Lower leg skin (tissue), 3 donors: ENCODE measurements at regions not wholly inside any gene's neighbourhood (a gene's known extent, or its start where the extent isn't known, plus 50 kb on each side); places are given as distances from the start of the nearest gene placed in this dataset.

Experiments
- POLR2A ChIP-seq, 2 donors: fragments of 450-650 bp; IDR thresholded peaks; one replicate each; pipeline ENCODE4 v1.6.1; 2016 to 2017; ENCODE audit warnings: antibody characterized with exemption in 2 of 2, mild to moderate bottlenecking in 1 of 2, moderate library complexity in 1 of 2
- TF ChIP-seq, protein P1 (sequence below), 3 donors: fragments of 450-650 bp; IDR thresholded peaks; one replicate each; pipeline ENCODE4 v1.5.1; 2016; ENCODE audit warnings: antibody characterized with exemption in 3 of 3, mild to moderate bottlenecking in 3 of 3, moderate library complexity in 2 of 3

DNA sequence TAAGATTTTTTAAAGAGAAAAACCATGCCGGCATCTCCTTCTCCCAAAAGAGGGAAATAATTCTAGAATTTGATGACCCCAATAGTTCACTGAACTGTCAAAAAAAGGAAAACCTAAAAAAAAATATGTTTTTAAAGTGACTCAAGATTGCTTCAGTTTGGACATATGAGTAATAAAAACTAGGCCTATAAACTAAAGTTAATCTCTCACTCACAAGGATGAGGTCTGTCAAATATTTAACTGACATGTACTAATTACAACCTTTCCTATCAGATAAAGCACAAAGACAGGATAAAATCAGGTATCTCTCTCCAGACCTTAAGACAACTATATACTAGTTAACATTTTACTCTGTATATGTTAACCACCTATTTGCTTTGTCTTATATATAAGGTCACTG lies 231.9 kb downstream of the NSUN3 start:
- TF ChIP-seq POLR2A (IDR thresholded peaks at IDR 0.05) = no peak
- TF ChIP-seq, protein P1, sequence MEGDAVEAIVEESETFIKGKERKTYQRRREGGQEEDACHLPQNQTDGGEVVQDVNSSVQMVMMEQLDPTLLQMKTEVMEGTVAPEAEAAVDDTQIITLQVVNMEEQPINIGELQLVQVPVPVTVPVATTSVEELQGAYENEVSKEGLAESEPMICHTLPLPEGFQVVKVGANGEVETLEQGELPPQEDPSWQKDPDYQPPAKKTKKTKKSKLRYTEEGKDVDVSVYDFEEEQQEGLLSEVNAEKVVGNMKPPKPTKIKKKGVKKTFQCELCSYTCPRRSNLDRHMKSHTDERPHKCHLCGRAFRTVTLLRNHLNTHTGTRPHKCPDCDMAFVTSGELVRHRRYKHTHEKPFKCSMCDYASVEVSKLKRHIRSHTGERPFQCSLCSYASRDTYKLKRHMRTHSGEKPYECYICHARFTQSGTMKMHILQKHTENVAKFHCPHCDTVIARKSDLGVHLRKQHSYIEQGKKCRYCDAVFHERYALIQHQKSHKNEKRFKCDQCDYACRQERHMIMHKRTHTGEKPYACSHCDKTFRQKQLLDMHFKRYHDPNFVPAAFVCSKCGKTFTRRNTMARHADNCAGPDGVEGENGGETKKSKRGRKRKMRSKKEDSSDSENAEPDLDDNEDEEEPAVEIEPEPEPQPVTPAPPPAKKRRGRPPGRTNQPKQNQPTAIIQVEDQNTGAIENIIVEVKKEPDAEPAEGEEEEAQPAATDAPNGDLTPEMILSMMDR (IDR thresholded peaks at IDR 0.05) = no peak
